WTC11 (cell line): ENCODE measurements at regions not wholly inside any gene's neighbourhood (a gene's known extent, or its start where the extent isn't known, plus 50 kb on each side); places are given as distances from the start of the nearest gene placed in this dataset.

Experiments
- ATAC-seq: fragments of 200-7000 bp; cut with Tn5 transposase; 2 replicates; pipeline ENCODE4 v1.10.0; 2021; ENCODE audit warnings: mild to moderate bottlenecking, moderate library complexity
- CTCF ChIA-PET: fragments of 300-600 bp; sonication (Branson Sonifier 250); formaldehyde crosslinking; loops from one replicate; lab custom pipeline; 2021; ENCODE audit warnings: antibody characterized with exemption; lab: Charles Lee
- POLR2A ChIA-PET: fragments of 350-600 bp; sonication (Branson Sonifier 250); formaldehyde crosslinking; loops from one replicate; lab custom pipeline; 2021; ENCODE audit warnings: antibody characterized with exemption; lab: Charles Lee
- DNase-seq: peaks from one replicate; pipeline ENCODE4 v3.0.0; 2021; ENCODE audit warnings: low spot score
- H3K27ac Mint-ChIP-seq: 2 replicates; pipeline ENCODE4 v1.8.0; 2021; ENCODE audit warnings: mixed read lengths
- H3K27me3 Mint-ChIP-seq: 2 replicates; pipeline ENCODE4 v1.8.0; 2021; ENCODE audit warnings: low read depth, mild to moderate bottlenecking, moderate library complexity, mixed read lengths
- H3K36me3 Mint-ChIP-seq: 2 replicates; pipeline ENCODE4 v1.8.0; 2021; ENCODE audit warnings: mixed read lengths
- H3K4me1 Mint-ChIP-seq: 2 replicates; pipeline ENCODE4 v1.8.0; 2022; ENCODE audit warnings: mixed read lengths
- H3K4me3 Mint-ChIP-seq: 2 replicates; pipeline ENCODE4 v1.8.0; 2021; ENCODE audit warnings: mild to moderate bottlenecking, moderate library complexity, mixed read lengths
- H3K9me3 Mint-ChIP-seq: 2 replicates; pipeline ENCODE4 v1.8.0; 2021; ENCODE audit warnings: mixed read lengths
- CBFB ChIP-seq: sonication (generic); formaldehyde crosslinking; IDR thresholded peaks from 2 replicates; pipeline ENCODE4 v1.8.1; 2022; ENCODE audit warnings: mild to moderate bottlenecking, low read depth, missing genetic modification reagents
- CREB1 ChIP-seq: sonication (generic); formaldehyde crosslinking; IDR thresholded peaks from 2 replicates; pipeline ENCODE4 v1.8.0; 2023; ENCODE audit warnings: mild to moderate bottlenecking, missing genetic modification reagents
- GRHL2 ChIP-seq: fragments of 250-450 bp; sonication (Bioruptor Pico); IDR thresholded peaks from 2 replicates; pipeline ENCODE4 v1.8.0; 2022; ENCODE audit warnings: mild to moderate bottlenecking, moderate library complexity; ENCODE audit not compliant: insufficient replicate concordance, severe bottlenecking
- HMGXB4 ChIP-seq: sonication (generic); formaldehyde crosslinking; IDR thresholded peaks from 2 replicates; pipeline ENCODE4 v1.8.1; 2023; ENCODE audit warnings: mild to moderate bottlenecking, moderate library complexity, missing genetic modification reagents
- NFATC4 ChIP-seq: fragments of 250-450 bp; sonication (Bioruptor Pico); IDR thresholded peaks from 2 replicates; pipeline ENCODE4 v1.9.0; 2021; ENCODE audit warnings: mild to moderate bottlenecking
- OVOL2 ChIP-seq: fragments of 250-450 bp; sonication (Bioruptor Pico); IDR thresholded peaks from 2 replicates; pipeline ENCODE4 v1.9.0; 2021; ENCODE audit warnings: mild to moderate bottlenecking, borderline replicate concordance
- SOX15 ChIP-seq: fragments of 250-450 bp; sonication (Bioruptor Pico); IDR thresholded peaks from 2 replicates; pipeline ENCODE4 v1.9.0; 2021; ENCODE audit warnings: mild to moderate bottlenecking
- ZBTB43 ChIP-seq: sonication (generic); formaldehyde crosslinking; IDR thresholded peaks from 2 replicates; pipeline ENCODE4 v1.8.1; 2023; ENCODE audit warnings: mild to moderate bottlenecking, missing genetic modification reagents
- ZNF219 ChIP-seq: sonication (generic); formaldehyde crosslinking; IDR thresholded peaks from 2 replicates; pipeline ENCODE4 v1.8.0; 2023; ENCODE audit warnings: missing genetic modification reagents, mild to moderate bottlenecking, borderline replicate concordance
- ZNF396 ChIP-seq: fragments of 250-450 bp; sonication (Bioruptor Pico); IDR thresholded peaks from 2 replicates; pipeline ENCODE4 v1.8.0; 2021; ENCODE audit warnings: mild to moderate bottlenecking, moderate library complexity, borderline replicate concordance
- ZNF425 ChIP-seq: fragments of 250-450 bp; sonication (Bioruptor Pico); conservative IDR thresholded peaks from 2 replicates; pipeline ENCODE4 v1.9.0; 2021; ENCODE audit warnings: mild to moderate bottlenecking
- TF ChIP-seq, protein P1 (sequence below): sonication (generic); formaldehyde crosslinking; IDR thresholded peaks from 2 replicates; pipeline ENCODE4 v1.8.1; 2023; ENCODE audit warnings: mild to moderate bottlenecking, missing genetic modification reagents
- TF ChIP-seq, protein P2 (sequence below): fragments of 250-450 bp; sonication (Bioruptor Pico); IDR thresholded peaks from 2 replicates; pipeline ENCODE4 v1.9.0; 2021; ENCODE audit warnings: mild to moderate bottlenecking
- TF ChIP-seq, protein P3 (sequence below): sonication (generic); formaldehyde crosslinking; IDR thresholded peaks from 2 replicates; pipeline ENCODE4 v1.8.1; 2023; ENCODE audit warnings: mild to moderate bottlenecking, missing genetic modification reagents, moderate library complexity
- TF ChIP-seq, protein P4 (sequence below): sonication (generic); formaldehyde crosslinking; IDR thresholded peaks from 2 replicates; pipeline ENCODE4 v1.8.0; 2022; ENCODE audit warnings: mild to moderate bottlenecking, missing genetic modification reagents
- TF ChIP-seq, protein P5 (sequence below): sonication (generic); formaldehyde crosslinking; IDR thresholded peaks from 2 replicates; pipeline ENCODE4 v1.8.0; 2022; ENCODE audit warnings: mild to moderate bottlenecking, missing genetic modification reagents

DNA sequence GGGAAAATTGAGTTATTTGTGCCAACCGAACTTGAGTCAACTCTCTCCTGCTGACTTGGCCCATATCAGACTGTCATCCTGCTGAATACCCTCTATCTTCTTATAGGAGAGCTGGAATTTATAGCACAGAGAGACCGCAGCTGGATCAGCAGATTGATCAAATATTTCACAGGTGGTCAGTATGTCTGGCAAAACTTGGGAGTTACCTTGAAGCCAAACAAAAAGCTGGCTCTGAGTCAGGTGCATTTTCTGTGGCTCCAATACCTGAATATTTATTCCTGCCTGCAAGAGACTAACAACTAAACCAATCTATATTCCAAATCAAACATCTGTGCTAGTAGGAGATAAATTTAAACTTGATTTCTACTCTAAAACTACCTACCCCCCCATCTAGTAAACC, 752.1 kb upstream of the ALCAM start (continued):
- TF ChIP-seq, protein P1, sequence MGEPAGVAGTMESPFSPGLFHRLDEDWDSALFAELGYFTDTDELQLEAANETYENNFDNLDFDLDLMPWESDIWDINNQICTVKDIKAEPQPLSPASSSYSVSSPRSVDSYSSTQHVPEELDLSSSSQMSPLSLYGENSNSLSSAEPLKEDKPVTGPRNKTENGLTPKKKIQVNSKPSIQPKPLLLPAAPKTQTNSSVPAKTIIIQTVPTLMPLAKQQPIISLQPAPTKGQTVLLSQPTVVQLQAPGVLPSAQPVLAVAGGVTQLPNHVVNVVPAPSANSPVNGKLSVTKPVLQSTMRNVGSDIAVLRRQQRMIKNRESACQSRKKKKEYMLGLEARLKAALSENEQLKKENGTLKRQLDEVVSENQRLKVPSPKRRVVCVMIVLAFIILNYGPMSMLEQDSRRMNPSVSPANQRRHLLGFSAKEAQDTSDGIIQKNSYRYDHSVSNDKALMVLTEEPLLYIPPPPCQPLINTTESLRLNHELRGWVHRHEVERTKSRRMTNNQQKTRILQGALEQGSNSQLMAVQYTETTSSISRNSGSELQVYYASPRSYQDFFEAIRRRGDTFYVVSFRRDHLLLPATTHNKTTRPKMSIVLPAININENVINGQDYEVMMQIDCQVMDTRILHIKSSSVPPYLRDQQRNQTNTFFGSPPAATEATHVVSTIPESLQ (CRISPR knock-in tag), result no peak
- TF ChIP-seq SOX15 (CRISPR knock-in tag), result no peak

DNA sequence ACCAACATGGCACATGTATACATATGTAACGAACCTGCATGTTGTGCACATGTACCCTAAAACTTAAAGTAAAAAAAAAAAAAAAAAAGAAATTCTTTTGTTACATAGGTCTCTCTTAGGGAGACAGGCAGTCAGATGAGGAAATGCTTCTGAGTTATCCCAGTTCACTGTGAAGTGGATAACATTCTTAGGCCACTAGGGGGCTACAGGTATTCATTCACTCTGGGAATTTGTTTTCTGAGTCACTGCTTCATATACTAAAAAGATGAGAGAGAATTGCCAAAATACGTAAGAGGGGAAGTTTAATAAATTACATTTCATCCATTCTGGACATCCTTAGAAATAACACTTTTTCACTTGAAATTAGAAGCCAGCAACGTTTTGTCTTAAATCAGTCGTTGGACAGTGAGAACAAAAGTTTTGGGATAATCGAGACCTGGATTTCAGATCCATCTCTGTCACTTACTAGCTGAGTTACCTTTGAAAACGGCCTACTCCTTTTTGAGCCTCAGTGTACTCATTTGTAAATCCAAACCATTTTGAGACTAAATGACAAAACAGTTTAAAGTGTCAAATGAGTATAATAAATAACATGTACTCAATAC, 738.4 kb upstream of the ALCAM start:
- Mint-ChIP-seq H3K27ac (no peak overlapping the region), H3K9me3 (peaks cover 37% of the 10 kb centered on the region), H3K27me3 (no peaks in the 10 kb centered on the region), H3K36me3 (peaks cover 30% of the 10 kb centered on the region), H3K4me3 (no peak overlapping the region), H3K4me1 (no peaks in the 10 kb centered on the region)
- ATAC-seq (peak; percentile 82), DNase-seq (no peak)
- TF ChIP-seq ZBTB43 (CRISPR knock-in tag) (no peak), GRHL2 (no peak), OVOL2 (CRISPR knock-in tag) (no peak), HMGXB4 (CRISPR knock-in tag) (no peak), CREB1 (CRISPR knock-in tag) (no peak), ZNF219 (CRISPR knock-in tag) (no peak), ZNF396 (CRISPR knock-in tag) (no peak)
- TF ChIP-seq, protein P1 (CRISPR knock-in tag), result no peak
- TF ChIP-seq, protein P2, sequence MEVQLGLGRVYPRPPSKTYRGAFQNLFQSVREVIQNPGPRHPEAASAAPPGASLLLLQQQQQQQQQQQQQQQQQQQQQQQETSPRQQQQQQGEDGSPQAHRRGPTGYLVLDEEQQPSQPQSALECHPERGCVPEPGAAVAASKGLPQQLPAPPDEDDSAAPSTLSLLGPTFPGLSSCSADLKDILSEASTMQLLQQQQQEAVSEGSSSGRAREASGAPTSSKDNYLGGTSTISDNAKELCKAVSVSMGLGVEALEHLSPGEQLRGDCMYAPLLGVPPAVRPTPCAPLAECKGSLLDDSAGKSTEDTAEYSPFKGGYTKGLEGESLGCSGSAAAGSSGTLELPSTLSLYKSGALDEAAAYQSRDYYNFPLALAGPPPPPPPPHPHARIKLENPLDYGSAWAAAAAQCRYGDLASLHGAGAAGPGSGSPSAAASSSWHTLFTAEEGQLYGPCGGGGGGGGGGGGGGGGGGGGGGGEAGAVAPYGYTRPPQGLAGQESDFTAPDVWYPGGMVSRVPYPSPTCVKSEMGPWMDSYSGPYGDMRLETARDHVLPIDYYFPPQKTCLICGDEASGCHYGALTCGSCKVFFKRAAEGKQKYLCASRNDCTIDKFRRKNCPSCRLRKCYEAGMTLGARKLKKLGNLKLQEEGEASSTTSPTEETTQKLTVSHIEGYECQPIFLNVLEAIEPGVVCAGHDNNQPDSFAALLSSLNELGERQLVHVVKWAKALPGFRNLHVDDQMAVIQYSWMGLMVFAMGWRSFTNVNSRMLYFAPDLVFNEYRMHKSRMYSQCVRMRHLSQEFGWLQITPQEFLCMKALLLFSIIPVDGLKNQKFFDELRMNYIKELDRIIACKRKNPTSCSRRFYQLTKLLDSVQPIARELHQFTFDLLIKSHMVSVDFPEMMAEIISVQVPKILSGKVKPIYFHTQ (CRISPR knock-in tag), result no peak
- ChIA-PET POLR2A (no interaction called here), CTCF (interaction anchor here (0.6 kb wide), 1 partner anchor 820 kb away, joined by 3 read pairs; no protein-coding TSS in a partner anchor)

DNA sequence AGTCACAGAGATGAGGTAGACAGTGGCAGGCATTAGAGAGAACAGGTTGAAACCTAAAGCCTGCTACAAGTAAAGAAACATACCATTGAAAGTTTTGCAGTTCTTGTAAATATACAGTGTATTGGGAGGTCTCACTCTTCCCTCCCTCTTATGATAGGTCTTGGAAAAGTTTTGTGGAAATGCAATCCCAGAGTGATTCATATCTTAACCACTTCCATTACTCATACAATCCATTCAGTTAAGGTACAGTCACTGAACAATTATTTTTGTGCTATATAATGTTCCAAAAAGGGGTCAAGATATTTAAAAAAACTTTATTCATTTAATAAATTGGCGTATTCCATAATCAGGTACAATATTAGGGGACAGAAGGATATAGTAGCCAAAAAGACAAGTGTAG, 737.7 kb upstream of the ALCAM start:
- Mint-ChIP-seq H3K4me1 (no peaks in the 10 kb centered on the region), H3K9me3 (peaks cover 37% of the 10 kb centered on the region), H3K4me3 (no peak overlapping the region), H3K36me3 (peaks cover 33% of the 10 kb centered on the region), H3K27me3 (no peaks in the 10 kb centered on the region), H3K27ac (no peak overlapping the region)
- ChIA-PET POLR2A (no interaction called here), CTCF (interaction anchor here (0.6 kb wide), 1 partner anchor 819 kb away, joined by 3 read pairs; no protein-coding TSS in a partner anchor)
- ATAC-seq, result no peak
- DNase-seq, result no peak
- no peak for TF ChIP-seq CBFB (CRISPR knock-in tag)
- TF ChIP-seq, protein P3, sequence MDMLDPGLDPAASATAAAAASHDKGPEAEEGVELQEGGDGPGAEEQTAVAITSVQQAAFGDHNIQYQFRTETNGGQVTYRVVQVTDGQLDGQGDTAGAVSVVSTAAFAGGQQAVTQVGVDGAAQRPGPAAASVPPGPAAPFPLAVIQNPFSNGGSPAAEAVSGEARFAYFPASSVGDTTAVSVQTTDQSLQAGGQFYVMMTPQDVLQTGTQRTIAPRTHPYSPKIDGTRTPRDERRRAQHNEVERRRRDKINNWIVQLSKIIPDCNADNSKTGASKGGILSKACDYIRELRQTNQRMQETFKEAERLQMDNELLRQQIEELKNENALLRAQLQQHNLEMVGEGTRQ, result no peak
- no peak for TF ChIP-seq NFATC4 (CRISPR knock-in tag)
- TF ChIP-seq, protein P4, sequence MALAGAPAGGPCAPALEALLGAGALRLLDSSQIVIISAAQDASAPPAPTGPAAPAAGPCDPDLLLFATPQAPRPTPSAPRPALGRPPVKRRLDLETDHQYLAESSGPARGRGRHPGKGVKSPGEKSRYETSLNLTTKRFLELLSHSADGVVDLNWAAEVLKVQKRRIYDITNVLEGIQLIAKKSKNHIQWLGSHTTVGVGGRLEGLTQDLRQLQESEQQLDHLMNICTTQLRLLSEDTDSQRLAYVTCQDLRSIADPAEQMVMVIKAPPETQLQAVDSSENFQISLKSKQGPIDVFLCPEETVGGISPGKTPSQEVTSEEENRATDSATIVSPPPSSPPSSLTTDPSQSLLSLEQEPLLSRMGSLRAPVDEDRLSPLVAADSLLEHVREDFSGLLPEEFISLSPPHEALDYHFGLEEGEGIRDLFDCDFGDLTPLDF (CRISPR knock-in tag), result no peak
- TF ChIP-seq, protein P5, sequence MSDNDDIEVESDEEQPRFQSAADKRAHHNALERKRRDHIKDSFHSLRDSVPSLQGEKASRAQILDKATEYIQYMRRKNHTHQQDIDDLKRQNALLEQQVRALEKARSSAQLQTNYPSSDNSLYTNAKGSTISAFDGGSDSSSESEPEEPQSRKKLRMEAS (CRISPR knock-in tag), result no peak
- TF ChIP-seq ZNF425, result no peak
